Transverse colon (tissue), 4 donors: ENCODE measurements at regions not wholly inside any gene's neighbourhood (a gene's known extent, or its start where the extent isn't known, plus 50 kb on each side); places are given as distances from the start of the nearest gene placed in this dataset.

Experiments
- CTCF ChIP-seq, 5 experiments: fragments of 200-600 bp in 3 of 5; fragments of 450-650 bp in 2 of 5; sonication (generic) in 3 of 5; IDR thresholded peaks; 1 replicate in 2 of 5; 2 replicates in 3 of 5; pipeline ENCODE4 v1.5.1; 2016 to 2017; ENCODE audit warnings: antibody characterized with exemption in 5 of 5, inconsistent platforms in 3 of 5, mild to moderate bottlenecking in 2 of 5, moderate library complexity in 1 of 5
- EP300 ChIP-seq: sonication (generic); formaldehyde crosslinking; IDR thresholded peaks from one replicate; pipeline ENCODE4 v1.6.1; 2017; ENCODE audit warnings: antibody characterized with exemption, low read depth
- POLR2A ChIP-seq: fragments of 450-650 bp; IDR thresholded peaks from one replicate; pipeline ENCODE4 v1.6.1; 2016; ENCODE audit warnings: antibody characterized with exemption, mild to moderate bottlenecking, moderate library complexity
- POLR2AphosphoS5 ChIP-seq, 3 donors: sonication (generic); formaldehyde crosslinking; IDR thresholded peaks; one replicate each; pipeline ENCODE4 v1.6.1; 2016; ENCODE audit warnings: antibody characterized with exemption in 3 of 3

- no peak for TF ChIP-seq CTCF (IDR thresholded peaks at IDR 0.05)
- no peak for TF ChIP-seq POLR2AphosphoS5 (IDR thresholded peaks at IDR 0.05)
- TF ChIP-seq EP300: no peak
- TF ChIP-seq POLR2A: no peak
Measured at GRCh38 chr13:109309625-109310363, 476.6 kb downstream of the IRS2 start.
